ENCODE measurements at regions not wholly inside any gene's neighbourhood (a gene's known extent, or its start where the extent isn't known, plus 50 kb on each side); places are given as distances from the start of the nearest gene placed in this dataset.

DNA sequence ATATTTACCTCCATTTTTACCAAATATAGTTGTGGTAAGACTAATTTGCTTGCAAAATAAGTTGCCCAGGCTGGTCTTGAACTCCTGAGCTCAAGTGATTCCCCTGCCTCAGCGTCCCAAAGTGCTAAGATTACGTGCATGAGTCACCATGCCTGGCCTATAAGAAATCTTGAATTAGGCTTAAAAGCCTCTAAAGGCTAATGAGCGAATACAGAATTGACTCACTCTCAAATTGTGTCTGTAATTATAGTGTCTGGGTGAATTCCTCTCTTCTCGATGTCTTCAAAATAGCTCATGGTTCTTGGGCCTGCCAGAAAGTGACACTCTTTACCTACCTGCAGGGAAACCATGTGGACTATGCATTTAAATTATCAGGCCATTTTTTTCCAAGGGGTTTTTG lies 403.5 kb downstream of the SLC16A7 start:
- H4K20me1 ChIP-seq (ENCODE audit: control insufficient read depth, extremely low read depth, insufficient read depth, low read length): no peaks in the 10 kb centered on the region
- H3K9me1 ChIP-seq (ENCODE audit: control insufficient read depth, extremely low read depth, insufficient read depth, low read length): no peaks in the 10 kb centered on the region
- TF ChIP-seq, protein P1, sequence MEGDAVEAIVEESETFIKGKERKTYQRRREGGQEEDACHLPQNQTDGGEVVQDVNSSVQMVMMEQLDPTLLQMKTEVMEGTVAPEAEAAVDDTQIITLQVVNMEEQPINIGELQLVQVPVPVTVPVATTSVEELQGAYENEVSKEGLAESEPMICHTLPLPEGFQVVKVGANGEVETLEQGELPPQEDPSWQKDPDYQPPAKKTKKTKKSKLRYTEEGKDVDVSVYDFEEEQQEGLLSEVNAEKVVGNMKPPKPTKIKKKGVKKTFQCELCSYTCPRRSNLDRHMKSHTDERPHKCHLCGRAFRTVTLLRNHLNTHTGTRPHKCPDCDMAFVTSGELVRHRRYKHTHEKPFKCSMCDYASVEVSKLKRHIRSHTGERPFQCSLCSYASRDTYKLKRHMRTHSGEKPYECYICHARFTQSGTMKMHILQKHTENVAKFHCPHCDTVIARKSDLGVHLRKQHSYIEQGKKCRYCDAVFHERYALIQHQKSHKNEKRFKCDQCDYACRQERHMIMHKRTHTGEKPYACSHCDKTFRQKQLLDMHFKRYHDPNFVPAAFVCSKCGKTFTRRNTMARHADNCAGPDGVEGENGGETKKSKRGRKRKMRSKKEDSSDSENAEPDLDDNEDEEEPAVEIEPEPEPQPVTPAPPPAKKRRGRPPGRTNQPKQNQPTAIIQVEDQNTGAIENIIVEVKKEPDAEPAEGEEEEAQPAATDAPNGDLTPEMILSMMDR (optimal IDR thresholded peaks at IDR 0.05 in 1 of 3, IDR thresholded peaks at IDR 0.05 in 1 of 3, conservative IDR thresholded peaks at IDR 0.05 in 1 of 3; ENCODE audit: extremely low read depth in 1 of 3, insufficient read depth in 2 of 3, low read length in 3 of 3): no peak
- no peak for TF ChIP-seq EZH2 (IDR thresholded peaks at IDR 0.05; ENCODE audit: low read length)
- no peak for FAIRE-seq
- no peak overlapping the region for H3K9ac ChIP-seq (ENCODE audit: control insufficient read depth, extremely low read depth, insufficient read depth, low read length)
- no peak overlapping the region for H3K27ac ChIP-seq (ENCODE audit: control insufficient read depth, insufficient read depth, low read length)
- H3K4me2 ChIP-seq (ENCODE audit: control insufficient read depth, extremely low read depth, insufficient read depth, low read depth, low read length): no peak overlapping the region
- H3K79me2 ChIP-seq (ENCODE audit: control insufficient read depth, insufficient read depth, low read length): no peaks in the 10 kb centered on the region
- no peaks in the 10 kb centered on the region for H3K4me1 ChIP-seq (ENCODE audit: control insufficient read depth, extremely low read depth, insufficient read depth, low read length)
- H3K9me3 ChIP-seq (ENCODE audit: control insufficient read depth, low read depth, low read length): no peaks in the 10 kb centered on the region
- no peaks in the 10 kb centered on the region for H3K27me3 ChIP-seq (ENCODE audit: control insufficient read depth, extremely low read depth, insufficient read depth, low read length)
- H3K4me3 ChIP-seq (ENCODE audit: control insufficient read depth in 2 of 3, extremely low read depth in 1 of 3, insufficient read depth in 2 of 3, low read depth in 1 of 3, low read length in 3 of 3): no peak overlapping the region
- H2AFZ ChIP-seq (ENCODE audit: control insufficient read depth, low read length): no peak overlapping the region
- H3K36me3 ChIP-seq (ENCODE audit: control insufficient read depth in 2 of 2, extremely low read depth in 1 of 2, insufficient read depth in 2 of 2, low read length in 2 of 2): no peaks in the 10 kb centered on the region
- dilution Hi-C loops (cut with MboI; ENCODE audit: extremely low pct_ligation_motif_present, low sequenced_read_pairs): no loop called here
- no peak for DNase-seq (ENCODE audit: low read depth, low spot score)

GRCh38 chr12:60010486-60010885 lies 414.7 kb downstream of the SLC16A7 start:
- Histone ChIP-seq H3K4me3 (ENCODE audit: control insufficient read depth in 2 of 3, extremely low read depth in 1 of 3, insufficient read depth in 2 of 3, low read depth in 1 of 3, low read length in 3 of 3) (no peak overlapping the region), H4K20me1 (ENCODE audit: control insufficient read depth, extremely low read depth, insufficient read depth, low read length) (no peaks in the 10 kb centered on the region), H3K27me3 (ENCODE audit: control insufficient read depth, extremely low read depth, insufficient read depth, low read length) (no peaks in the 10 kb centered on the region), H3K9ac (ENCODE audit: control insufficient read depth, extremely low read depth, insufficient read depth, low read length) (no peak overlapping the region), H3K36me3 (ENCODE audit: control insufficient read depth in 2 of 2, extremely low read depth in 1 of 2, insufficient read depth in 2 of 2, low read length in 2 of 2) (no peaks in the 10 kb centered on the region), H3K9me3 (ENCODE audit: control insufficient read depth, low read depth, low read length) (no peaks in the 10 kb centered on the region), H3K27ac (ENCODE audit: control insufficient read depth, insufficient read depth, low read length) (no peak overlapping the region), H2AFZ (ENCODE audit: control insufficient read depth, low read length) (no peak overlapping the region), H3K79me2 (ENCODE audit: control insufficient read depth, insufficient read depth, low read length) (no peaks in the 10 kb centered on the region), H3K4me1 (ENCODE audit: control insufficient read depth, extremely low read depth, insufficient read depth, low read length) (no peaks in the 10 kb centered on the region), H3K4me2 (ENCODE audit: control insufficient read depth, extremely low read depth, insufficient read depth, low read depth, low read length) (no peak overlapping the region), H3K9me1 (ENCODE audit: control insufficient read depth, extremely low read depth, insufficient read depth, low read length) (no peaks in the 10 kb centered on the region)
- DNase-seq (ENCODE audit: low read depth, low spot score): no peak
- no peak for TF ChIP-seq EZH2 (IDR thresholded peaks at IDR 0.05; ENCODE audit: low read length)
- TF ChIP-seq, protein P1 (optimal IDR thresholded peaks at IDR 0.05 in 1 of 3, IDR thresholded peaks at IDR 0.05 in 1 of 3, conservative IDR thresholded peaks at IDR 0.05 in 1 of 3; ENCODE audit: extremely low read depth in 1 of 3, insufficient read depth in 2 of 3, low read length in 3 of 3): no peak
- FAIRE-seq: no peak
- dilution Hi-C loops (cut with MboI; ENCODE audit: extremely low pct_ligation_motif_present, low sequenced_read_pairs): no loop called here
